Vagina (tissue), 2 donors: ENCODE measurements at regions not wholly inside any gene's neighbourhood (a gene's known extent, or its start where the extent isn't known, plus 50 kb on each side); places are given as distances from the start of the nearest gene placed in this dataset.

Experiments
- DNase-seq, 2 donors: peaks; one replicate each; pipeline ENCODE4 v3.0.0-alpha.2; 2017; ENCODE audit errors: extremely low spot score in 2 of 2
- H3K27ac ChIP-seq: fragments of 200-600 bp; sonication (generic); one replicate; pipeline ENCODE4 v1.5.1; 2019
- H3K27me3 ChIP-seq: fragments of 200-600 bp; sonication (generic); one replicate; pipeline ENCODE4 v1.5.1; 2019
- H3K36me3 ChIP-seq, 2 donors: fragments of 200-600 bp; sonication (generic); one replicate each; pipeline ENCODE4 v1.5.1; 2017 to 2019
- H3K4me1 ChIP-seq: fragments of 200-600 bp; sonication (generic); one replicate; pipeline ENCODE4 v1.5.1; 2019
- H3K4me3 ChIP-seq, 2 donors: fragments of 200-600 bp; sonication (generic); 1 replicate in 1 of 2; 2 replicates in 1 of 2; pipeline ENCODE4 v1.5.1; 2016 to 2019
- H3K9me3 ChIP-seq: fragments of 200-600 bp; sonication (generic); one replicate; pipeline ENCODE4 v1.5.1; 2019
- CTCF ChIP-seq, 3 experiments: fragments of 450-650 bp in 2 of 3; fragments of 200-600 bp in 1 of 3; sonication (generic) in 1 of 3; IDR thresholded peaks; one replicate each; pipeline ENCODE4 v1.5.1; 2017 to 2019; ENCODE audit warnings: antibody characterized with exemption in 3 of 3, mild to moderate bottlenecking in 2 of 3, moderate library complexity in 2 of 3
- POLR2A ChIP-seq, 2 donors: fragments of 450-650 bp; IDR thresholded peaks; one replicate each; pipeline ENCODE4 v1.6.1; 2017; ENCODE audit warnings: antibody characterized with exemption in 2 of 2, mild to moderate bottlenecking in 2 of 2, moderate library complexity in 2 of 2
- POLR2AphosphoS5 ChIP-seq, 2 donors: sonication (generic); formaldehyde crosslinking; IDR thresholded peaks; one replicate each; pipeline ENCODE4 v1.9.0; 2017; ENCODE audit warnings: antibody characterized with exemption in 2 of 2, mild to moderate bottlenecking in 2 of 2, low read depth in 1 of 2; ENCODE audit not compliant: insufficient read depth in 1 of 2
- intact Hi-C: fragments of 100-400 bp; cut with DNase I; formaldehyde crosslinking; loops from one replicate; pipeline ENCODE4 v1.15.1; 2023

- DNase-seq, result no peak
- no peak overlapping the region for H3K4me3 ChIP-seq
- H3K4me1 ChIP-seq, result peaks cover 27% of the 10 kb centered on the region
- no peak overlapping the region for H3K27ac ChIP-seq
- intact Hi-C loops, result no loop called here
- no peaks in the 10 kb centered on the region for H3K27me3 ChIP-seq
- H3K36me3 ChIP-seq, result no peaks in the 10 kb centered on the region
- TF ChIP-seq POLR2A (IDR thresholded peaks at IDR 0.05) (no peak), CTCF (IDR thresholded peaks at IDR 0.05) (no peak), POLR2AphosphoS5 (IDR thresholded peaks at IDR 0.05; ENCODE audit: insufficient read depth in 1 of 2, low read depth in 1 of 2) (no peak)
- H3K9me3 ChIP-seq, result no peaks in the 10 kb centered on the region
These were observed 111.7 kb upstream of the TMEM170B start for GRCh38 chr6:11425876-11426275.

GRCh38 chr6:11425431-11425871, 112.1 kb upstream of the TMEM170B start:
- no peak overlapping the region for H3K27ac ChIP-seq
- DNase-seq, result no peak
- intact Hi-C loops, result no loop called here

GRCh38 chr6:11424395-11425034, 113.0 kb upstream of the TMEM170B start:
- Histone ChIP-seq H3K9me3 (no peaks in the 10 kb centered on the region), H3K27ac (no peak overlapping the region), H3K4me3 (no peak overlapping the region), H3K27me3 (no peaks in the 10 kb centered on the region), H3K4me1 (peaks cover 19% of the 10 kb centered on the region), H3K36me3 (no peaks in the 10 kb centered on the region)
- no peak for DNase-seq
- intact Hi-C loops, result no loop called here
- TF ChIP-seq POLR2A (IDR thresholded peaks at IDR 0.05) (no peak), POLR2AphosphoS5 (IDR thresholded peaks at IDR 0.05; ENCODE audit: insufficient read depth in 1 of 2, low read depth in 1 of 2) (no peak), CTCF (IDR thresholded peaks at IDR 0.05) (no peak)

More at GRCh38 chr6:11425431-11425871, 112.1 kb upstream of the TMEM170B start:
- H3K4me1 ChIP-seq, result peaks cover 27% of the 10 kb centered on the region
- H3K27me3 ChIP-seq, result no peaks in the 10 kb centered on the region
- H3K36me3 ChIP-seq, result no peaks in the 10 kb centered on the region
- H3K9me3 ChIP-seq, result no peaks in the 10 kb centered on the region
- no peak overlapping the region for H3K4me3 ChIP-seq
- no peak for TF ChIP-seq POLR2A (IDR thresholded peaks at IDR 0.05)
- no peak for TF ChIP-seq POLR2AphosphoS5 (IDR thresholded peaks at IDR 0.05; ENCODE audit: insufficient read depth in 1 of 2, low read depth in 1 of 2)
- TF ChIP-seq CTCF (IDR thresholded peaks at IDR 0.05), result no peak

- Histone ChIP-seq H3K9me3 (no peaks in the 10 kb centered on the region), H3K27ac (peak overlapping the region; percentile 34), H3K27me3 (no peaks in the 10 kb centered on the region), H3K4me1 (peaks cover 11% of the 10 kb centered on the region), H3K4me3 (no peak overlapping the region), H3K36me3 (no peaks in the 10 kb centered on the region)
- TF ChIP-seq CTCF (IDR thresholded peaks at IDR 0.05) (no peak), POLR2A (IDR thresholded peaks at IDR 0.05) (no peak), POLR2AphosphoS5 (IDR thresholded peaks at IDR 0.05; ENCODE audit: insufficient read depth in 1 of 2, low read depth in 1 of 2) (peak in 1 of 2 donors; percentile 7)
- DNase-seq, result no peak
- intact Hi-C loops, result no loop called here
These were observed 113.9 kb upstream of the TMEM170B start for GRCh38 chr6:11423667-11424066.

GRCh38 chr6:11423072-11423471, 114.5 kb upstream of the TMEM170B start:
- DNase-seq, result no peak
- Histone ChIP-seq H3K4me1 (peaks cover 5% of the 10 kb centered on the region), H3K27ac (no peak overlapping the region), H3K4me3 (no peak overlapping the region), H3K36me3 (no peaks in the 10 kb centered on the region), H3K9me3 (no peaks in the 10 kb centered on the region), H3K27me3 (no peaks in the 10 kb centered on the region)
- intact Hi-C loops, result no loop called here
- TF ChIP-seq CTCF (IDR thresholded peaks at IDR 0.05) (no peak), POLR2AphosphoS5 (IDR thresholded peaks at IDR 0.05; ENCODE audit: insufficient read depth in 1 of 2, low read depth in 1 of 2) (no peak), POLR2A (IDR thresholded peaks at IDR 0.05) (no peak)
